ENCODE measurements at regions not wholly inside any gene's neighbourhood (a gene's known extent, or its start where the extent isn't known, plus 50 kb on each side); places are given as distances from the start of the nearest gene placed in this dataset.

DNA sequence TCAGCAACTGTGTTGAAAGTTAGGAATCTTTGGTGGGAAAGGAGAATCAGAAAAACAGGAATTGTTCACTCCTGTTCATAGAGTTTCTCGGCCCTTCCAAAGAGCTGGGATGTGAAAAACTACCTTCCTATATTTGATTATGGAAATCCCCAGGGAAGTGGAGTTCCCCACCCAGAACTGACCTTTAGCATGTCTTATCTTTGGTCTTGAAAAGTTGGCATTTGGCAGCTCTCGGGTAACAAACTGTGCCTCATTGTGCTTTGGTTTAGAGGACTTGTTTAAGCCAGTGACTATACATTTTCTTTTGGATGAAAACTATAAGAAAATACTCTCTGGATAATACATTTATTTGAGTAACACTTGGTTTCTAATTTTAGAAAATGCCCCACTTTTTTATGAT, 51.3 kb upstream of the CERS6 start:
- no peak for TF ChIP-seq SIN3A (IDR thresholded peaks at IDR 0.05; ENCODE audit: borderline replicate concordance, insufficient read depth, low read depth, low read length)
- no peak for TF ChIP-seq REST (IDR thresholded peaks at IDR 0.05; ENCODE audit: insufficient read depth in 1 of 2, low read depth in 2 of 2, low read length in 1 of 2)
- no peak for TF ChIP-seq POLR2AphosphoS5 (IDR thresholded peaks at IDR 0.05; ENCODE audit: low read depth, low read length)
- no peak for TF ChIP-seq TCF7L2 (IDR thresholded peaks at IDR 0.05; ENCODE audit: low read depth, low read length)
- TF ChIP-seq, protein P1, sequence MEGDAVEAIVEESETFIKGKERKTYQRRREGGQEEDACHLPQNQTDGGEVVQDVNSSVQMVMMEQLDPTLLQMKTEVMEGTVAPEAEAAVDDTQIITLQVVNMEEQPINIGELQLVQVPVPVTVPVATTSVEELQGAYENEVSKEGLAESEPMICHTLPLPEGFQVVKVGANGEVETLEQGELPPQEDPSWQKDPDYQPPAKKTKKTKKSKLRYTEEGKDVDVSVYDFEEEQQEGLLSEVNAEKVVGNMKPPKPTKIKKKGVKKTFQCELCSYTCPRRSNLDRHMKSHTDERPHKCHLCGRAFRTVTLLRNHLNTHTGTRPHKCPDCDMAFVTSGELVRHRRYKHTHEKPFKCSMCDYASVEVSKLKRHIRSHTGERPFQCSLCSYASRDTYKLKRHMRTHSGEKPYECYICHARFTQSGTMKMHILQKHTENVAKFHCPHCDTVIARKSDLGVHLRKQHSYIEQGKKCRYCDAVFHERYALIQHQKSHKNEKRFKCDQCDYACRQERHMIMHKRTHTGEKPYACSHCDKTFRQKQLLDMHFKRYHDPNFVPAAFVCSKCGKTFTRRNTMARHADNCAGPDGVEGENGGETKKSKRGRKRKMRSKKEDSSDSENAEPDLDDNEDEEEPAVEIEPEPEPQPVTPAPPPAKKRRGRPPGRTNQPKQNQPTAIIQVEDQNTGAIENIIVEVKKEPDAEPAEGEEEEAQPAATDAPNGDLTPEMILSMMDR (IDR thresholded peaks at IDR 0.05): no peak
- Histone ChIP-seq H3K27ac (ENCODE audit: low read length) (no peak overlapping the region), H3K4me1 (ENCODE audit: control insufficient read depth, insufficient read depth, low read length) (no peaks in the 10 kb centered on the region), H3K9me3 (ENCODE audit: control insufficient read depth, insufficient read depth, low read depth, low read length) (no peaks in the 10 kb centered on the region), H3K4me3 (ENCODE audit: low read depth in 2 of 2, low read length in 2 of 2) (no peak overlapping the region), H3K27me3 (ENCODE audit: control insufficient read depth, insufficient read depth, low read length) (peaks cover 5% of the 10 kb centered on the region), H3K36me3 (ENCODE audit: control insufficient read depth, insufficient read depth, low read length) (no peaks in the 10 kb centered on the region)
- ChIA-PET POLR2A (no interaction called here), CTCF (interaction anchor here (0.6 kb wide), 1 partner anchor 170 kb away, joined by 3 read pairs; no protein-coding TSS in a partner anchor)
- no peak for DNase-seq (ENCODE audit: low read depth, low spot score)
- in situ Hi-C loops (cut with HindIII; ENCODE audit: low pct_unique_long_range_greater_than_20kb, low sequenced_read_pairs) (no loop called here), intact Hi-C loops (cut with micrococcal nuclease; ENCODE audit: unreplicated experiment) (no loop called here)
- BruUV-seq (replicated peaks): no TSS peak
- no peak for ATAC-seq

Data from Panc1 (cell line).